Esophagus muscularis mucosa (tissue), 4 donors: ENCODE measurements at regions not wholly inside any gene's neighbourhood (a gene's known extent, or its start where the extent isn't known, plus 50 kb on each side); places are given as distances from the start of the nearest gene placed in this dataset.

Source experiments
- EP300 ChIP-seq: sonication (generic); formaldehyde crosslinking; IDR thresholded peaks from one replicate; pipeline ENCODE4 v1.6.1; 2017; ENCODE audit warnings: antibody characterized with exemption
- POLR2A ChIP-seq: fragments of 450-650 bp; IDR thresholded peaks from one replicate; pipeline ENCODE4 v1.6.1; 2017; ENCODE audit warnings: antibody characterized with exemption, moderate library complexity, mild to moderate bottlenecking, low read depth
- POLR2AphosphoS5 ChIP-seq, 2 donors: sonication (generic); formaldehyde crosslinking; IDR thresholded peaks; one replicate each; pipeline ENCODE4 v1.6.1; 2017; ENCODE audit warnings: antibody characterized with exemption in 2 of 2
- TF ChIP-seq, protein P1 (sequence below), 3 experiments: fragments of 200-600 bp in 2 of 3; fragments of 450-650 bp in 1 of 3; sonication (generic) in 2 of 3; IDR thresholded peaks; one replicate each; pipeline ENCODE4 v1.5.1; 2017 to 2019; ENCODE audit warnings: antibody characterized with exemption in 3 of 3, mild to moderate bottlenecking in 2 of 3, moderate library complexity in 1 of 3

DNA sequence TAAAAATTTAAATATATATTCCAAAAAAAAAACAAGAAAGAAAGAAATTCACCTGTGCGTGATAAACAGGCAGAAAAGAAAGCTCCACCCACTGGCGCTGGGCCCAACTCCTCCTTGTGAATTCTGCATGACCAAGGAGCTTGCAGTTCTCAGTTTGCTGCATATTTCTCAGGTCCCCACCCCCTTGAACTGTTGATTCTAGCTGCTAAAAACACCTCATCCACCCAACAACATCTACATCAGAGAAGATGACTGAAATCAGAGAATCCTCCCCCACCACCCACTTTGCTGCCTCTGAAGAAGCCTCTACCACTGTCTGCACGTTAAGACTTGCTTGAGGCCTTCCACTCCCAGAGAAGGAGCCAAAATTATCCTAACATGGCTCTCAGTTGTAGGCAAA is 104.8 kb downstream of the RGS2 start:
- TF ChIP-seq, protein P1, sequence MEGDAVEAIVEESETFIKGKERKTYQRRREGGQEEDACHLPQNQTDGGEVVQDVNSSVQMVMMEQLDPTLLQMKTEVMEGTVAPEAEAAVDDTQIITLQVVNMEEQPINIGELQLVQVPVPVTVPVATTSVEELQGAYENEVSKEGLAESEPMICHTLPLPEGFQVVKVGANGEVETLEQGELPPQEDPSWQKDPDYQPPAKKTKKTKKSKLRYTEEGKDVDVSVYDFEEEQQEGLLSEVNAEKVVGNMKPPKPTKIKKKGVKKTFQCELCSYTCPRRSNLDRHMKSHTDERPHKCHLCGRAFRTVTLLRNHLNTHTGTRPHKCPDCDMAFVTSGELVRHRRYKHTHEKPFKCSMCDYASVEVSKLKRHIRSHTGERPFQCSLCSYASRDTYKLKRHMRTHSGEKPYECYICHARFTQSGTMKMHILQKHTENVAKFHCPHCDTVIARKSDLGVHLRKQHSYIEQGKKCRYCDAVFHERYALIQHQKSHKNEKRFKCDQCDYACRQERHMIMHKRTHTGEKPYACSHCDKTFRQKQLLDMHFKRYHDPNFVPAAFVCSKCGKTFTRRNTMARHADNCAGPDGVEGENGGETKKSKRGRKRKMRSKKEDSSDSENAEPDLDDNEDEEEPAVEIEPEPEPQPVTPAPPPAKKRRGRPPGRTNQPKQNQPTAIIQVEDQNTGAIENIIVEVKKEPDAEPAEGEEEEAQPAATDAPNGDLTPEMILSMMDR (IDR thresholded peaks at IDR 0.05): no peak
- TF ChIP-seq POLR2A: no peak
- no peak for TF ChIP-seq EP300
- no peak for TF ChIP-seq POLR2AphosphoS5 (IDR thresholded peaks at IDR 0.05)
